ENCODE measurements at regions not wholly inside any gene's neighbourhood (a gene's known extent, or its start where the extent isn't known, plus 50 kb on each side); places are given as distances from the start of the nearest gene placed in this dataset.

DNA sequence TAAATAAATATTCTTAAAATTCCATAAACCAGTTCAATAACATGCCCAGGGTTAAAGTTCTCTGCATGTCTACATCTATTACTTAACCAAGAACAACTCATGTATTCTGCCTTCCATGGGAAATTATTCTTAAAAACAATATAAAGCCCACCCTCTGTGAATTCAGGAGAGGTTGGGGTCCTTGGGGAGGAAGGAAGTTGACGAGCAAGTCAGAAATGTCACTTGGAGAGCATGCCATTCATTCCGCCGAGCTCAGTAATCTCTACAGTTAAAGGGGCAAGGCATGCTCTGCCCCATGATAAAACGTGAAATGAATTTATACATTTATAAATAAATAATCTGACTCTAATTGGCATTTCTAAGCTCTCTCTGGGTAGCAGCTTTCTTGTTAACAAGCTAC lies 405.1 kb downstream of the TOX3 start:
- no peak for TF ChIP-seq ELK1 (IDR thresholded peaks at IDR 0.05; ENCODE audit: borderline replicate concordance, low read depth, low read length)
- no peak for TF ChIP-seq CTCF (conservative IDR thresholded peaks at IDR 0.05; ENCODE audit: low read depth, low read length)
- no peak for TF ChIP-seq CHD1 (IDR thresholded peaks at IDR 0.05; ENCODE audit: low read depth, low read length)

Data from IMR-90 (cell line).